HepG2 (cell line): ENCODE measurements at regions not wholly inside any gene's neighbourhood (a gene's known extent, or its start where the extent isn't known, plus 50 kb on each side); places are given as distances from the start of the nearest gene placed in this dataset.
A peak's percentile ranks its signal among the peaks of the same experiment; 100 is the strongest.

Experiments
- ERF ChIP-seq: IDR thresholded peaks from 2 replicates; pipeline ENCODE4 v1.6.1; 2018; ENCODE audit warnings: missing biosample characterization, missing genetic modification reagents
- FOXM1 ChIP-seq: sonication (generic); formaldehyde crosslinking; IDR thresholded peaks from 2 replicates; pipeline ENCODE4 v1.5.0; 2020; ENCODE audit warnings: missing genetic modification reagents
- HNRNPUL1 ChIP-seq: fragments of 200-400 bp; formaldehyde crosslinking; IDR thresholded peaks from 2 replicates; pipeline ENCODE4 v1.6.1; 2017; ENCODE audit warnings: low read depth, mild to moderate bottlenecking, low read length, moderate library complexity
- KAT7 ChIP-seq: IDR thresholded peaks from 2 replicates; pipeline ENCODE4 v1.6.1; 2018; ENCODE audit warnings: borderline replicate concordance, missing compliant biosample characterization
- KLF12 ChIP-seq: sonication (generic); formaldehyde crosslinking; IDR thresholded peaks from 2 replicates; pipeline ENCODE4 v1.4.0; 2020; ENCODE audit warnings: missing genetic modification reagents, borderline replicate concordance
- KMT2A ChIP-seq: sonication (generic); formaldehyde crosslinking; IDR thresholded peaks from 2 replicates; pipeline ENCODE4 v1.4.0; 2020; ENCODE audit warnings: missing genetic modification reagents
- NR2F1 ChIP-seq, 2 experiments: fragments of 450-650 bp in 1 of 2; formaldehyde crosslinking in 1 of 2; IDR thresholded peaks; 2 replicates each; pipeline versions ENCODE4 v1.5.0 to v1.6.1; 2016 to 2020; ENCODE audit warnings: mild to moderate bottlenecking in 1 of 2, missing compliant biosample characterization in 1 of 2, missing genetic modification reagents in 1 of 2, moderate library complexity in 1 of 2
- POGZ ChIP-seq: sonication (generic); formaldehyde crosslinking; IDR thresholded peaks from 2 replicates; pipeline ENCODE4 v1.4.0; 2020; ENCODE audit warnings: mild to moderate bottlenecking, missing genetic modification reagents
- TAF15 ChIP-seq: fragments of 200-400 bp; formaldehyde crosslinking; IDR thresholded peaks from one replicate; pipeline ENCODE4 v1.6.1; 2018; ENCODE audit warnings: mild to moderate bottlenecking, low read depth, low read length; ENCODE audit not compliant: poor library complexity, severe bottlenecking
- TBL1XR1 ChIP-seq: fragments of 150-350 bp; IDR thresholded peaks from 2 replicates; pipeline ENCODE4 v1.6.1; 2014; ENCODE audit warnings: borderline replicate concordance, low read length; ENCODE audit not compliant: partially characterized antibody
- TMF1 ChIP-seq: sonication (generic); formaldehyde crosslinking; IDR thresholded peaks from 2 replicates; pipeline ENCODE4 v1.8.1; 2022; ENCODE audit warnings: low read depth, missing genetic modification reagents
- ZNF263 ChIP-seq: sonication (generic); formaldehyde crosslinking; IDR thresholded peaks from 2 replicates; pipeline ENCODE4 v1.4.0; 2020; ENCODE audit warnings: missing genetic modification reagents
- ZNF274 ChIP-seq: sonication (generic); formaldehyde crosslinking; IDR thresholded peaks from 2 replicates; pipeline ENCODE4 v1.5.1; 2020; ENCODE audit warnings: mild to moderate bottlenecking, missing genetic modification reagents
- ZNF329 ChIP-seq: sonication (generic); formaldehyde crosslinking; IDR thresholded peaks from 2 replicates; pipeline ENCODE4 v1.9.0; 2021; ENCODE audit warnings: low read depth, mild to moderate bottlenecking, missing genetic modification reagents
- ZNF430 ChIP-seq: sonication (generic); formaldehyde crosslinking; IDR thresholded peaks from 2 replicates; pipeline ENCODE4 v1.9.0; 2021; ENCODE audit warnings: mild to moderate bottlenecking, missing genetic modification reagents
- ZNF773 ChIP-seq: sonication (generic); formaldehyde crosslinking; IDR thresholded peaks from 2 replicates; pipeline ENCODE4 v1.4.0; 2020; ENCODE audit warnings: missing genetic modification reagents, borderline replicate concordance
- ZNF878 ChIP-seq: sonication (generic); formaldehyde crosslinking; IDR thresholded peaks from 2 replicates; pipeline ENCODE4 v1.8.1; 2023; ENCODE audit warnings: mild to moderate bottlenecking, missing genetic modification reagents, moderate library complexity
- TF ChIP-seq, protein P1 (sequence below): sonication (generic); formaldehyde crosslinking; conservative IDR thresholded peaks from 2 replicates; pipeline ENCODE4 v1.8.0; 2022; ENCODE audit warnings: missing genetic modification reagents
- TF ChIP-seq, protein P2 (sequence below): sonication (generic); formaldehyde crosslinking; IDR thresholded peaks from 2 replicates; pipeline ENCODE4 v1.4.0; 2020; ENCODE audit warnings: missing genetic modification reagents, borderline replicate concordance
- TF ChIP-seq, protein P3 (sequence below): sonication (generic); formaldehyde crosslinking; IDR thresholded peaks from 2 replicates; pipeline ENCODE4 v1.5.0; 2020; ENCODE audit warnings: missing genetic modification reagents
- TF ChIP-seq, protein P4 (sequence below): sonication (generic); formaldehyde crosslinking; IDR thresholded peaks from 2 replicates; pipeline ENCODE4 v1.4.0; 2020; ENCODE audit warnings: missing genetic modification reagents

DNA sequence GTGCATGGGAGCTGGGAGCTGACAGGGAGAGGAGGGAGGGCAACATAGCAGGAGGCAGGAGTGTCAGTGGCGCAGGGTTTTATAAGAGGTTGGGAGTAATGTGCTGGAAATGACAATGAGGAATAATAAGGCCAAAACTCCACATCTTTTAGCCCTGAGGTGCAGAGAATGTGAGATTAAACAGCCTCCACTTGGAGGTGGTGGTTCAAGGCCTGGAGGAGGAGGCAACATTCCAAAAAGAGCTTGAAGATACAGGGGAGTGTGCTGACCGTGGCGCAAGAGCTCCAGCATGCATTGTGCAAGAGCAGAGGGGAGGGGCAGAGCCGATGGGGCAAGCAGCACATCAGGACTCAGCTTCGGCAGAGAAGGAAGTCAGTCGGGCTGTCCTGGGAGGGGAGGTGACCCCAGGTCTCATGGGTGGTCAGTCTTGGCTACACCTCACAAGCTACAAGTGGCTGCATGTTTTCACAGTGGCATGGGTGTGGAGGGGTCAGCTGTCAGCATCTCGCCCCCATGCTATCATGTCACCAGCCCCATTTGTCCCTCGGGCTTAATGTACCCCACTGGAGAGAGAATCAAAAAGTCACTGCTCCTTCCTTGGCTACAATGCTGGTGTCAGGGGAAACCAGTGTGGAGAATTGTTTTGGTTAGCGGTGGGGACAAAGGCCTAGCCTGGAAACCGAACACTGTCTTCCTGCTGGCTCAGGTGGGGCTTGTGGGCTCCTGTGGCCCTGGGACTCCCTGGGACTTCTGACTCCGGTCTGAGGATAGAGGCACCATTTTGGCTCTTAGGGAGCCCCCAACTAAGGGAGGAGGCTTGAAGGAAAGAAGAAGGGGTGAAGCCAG is 208.0 kb downstream of the ZFP36L2 start (continued):
- TF ChIP-seq, protein P1, sequence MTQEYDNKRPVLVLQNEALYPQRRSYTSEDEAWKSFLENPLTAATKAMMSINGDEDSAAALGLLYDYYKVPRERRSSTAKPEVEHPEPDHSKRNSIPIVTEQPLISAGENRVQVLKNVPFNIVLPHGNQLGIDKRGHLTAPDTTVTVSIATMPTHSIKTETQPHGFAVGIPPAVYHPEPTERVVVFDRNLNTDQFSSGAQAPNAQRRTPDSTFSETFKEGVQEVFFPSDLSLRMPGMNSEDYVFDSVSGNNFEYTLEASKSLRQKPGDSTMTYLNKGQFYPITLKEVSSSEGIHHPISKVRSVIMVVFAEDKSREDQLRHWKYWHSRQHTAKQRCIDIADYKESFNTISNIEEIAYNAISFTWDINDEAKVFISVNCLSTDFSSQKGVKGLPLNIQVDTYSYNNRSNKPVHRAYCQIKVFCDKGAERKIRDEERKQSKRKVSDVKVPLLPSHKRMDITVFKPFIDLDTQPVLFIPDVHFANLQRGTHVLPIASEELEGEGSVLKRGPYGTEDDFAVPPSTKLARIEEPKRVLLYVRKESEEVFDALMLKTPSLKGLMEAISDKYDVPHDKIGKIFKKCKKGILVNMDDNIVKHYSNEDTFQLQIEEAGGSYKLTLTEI (CRISPR knock-in tag) = no peak
- TF ChIP-seq ZNF878 (CRISPR knock-in tag) (no peak), POGZ (peak; percentile 78), KAT7 (CRISPR knock-in tag) (peak; percentile 94), NR2F1 (CRISPR knock-in tag; IDR thresholded peaks at IDR 0.05) (peak in 1 of 2 experiments; percentile 44; a peak in 1 of 4 replicates), KLF12 (no peak), ZNF430 (CRISPR knock-in tag) (peak; percentile 68; the same call in 1 of the 2 replicates), TMF1 (CRISPR knock-in tag) (0 out of 2 replicates have a peak, but pooled peaks have one; percentile 35), ERF (peak; percentile 79; the same call in 1 of the 2 replicates), TAF15 (no peak), TBL1XR1 (peak; percentile 50), KMT2A (peak; percentile 90), ZNF773 (CRISPR knock-in tag) (no peak), ZNF274 (peak; percentile 62), ZNF329 (CRISPR knock-in tag) (peak; percentile 70; the same call in 1 of the 2 replicates), ZNF263 (CRISPR knock-in tag) (no peak; the same call in 1 of the 2 replicates), FOXM1 (no peak), HNRNPUL1 (no peak)
- TF ChIP-seq, protein P2, sequence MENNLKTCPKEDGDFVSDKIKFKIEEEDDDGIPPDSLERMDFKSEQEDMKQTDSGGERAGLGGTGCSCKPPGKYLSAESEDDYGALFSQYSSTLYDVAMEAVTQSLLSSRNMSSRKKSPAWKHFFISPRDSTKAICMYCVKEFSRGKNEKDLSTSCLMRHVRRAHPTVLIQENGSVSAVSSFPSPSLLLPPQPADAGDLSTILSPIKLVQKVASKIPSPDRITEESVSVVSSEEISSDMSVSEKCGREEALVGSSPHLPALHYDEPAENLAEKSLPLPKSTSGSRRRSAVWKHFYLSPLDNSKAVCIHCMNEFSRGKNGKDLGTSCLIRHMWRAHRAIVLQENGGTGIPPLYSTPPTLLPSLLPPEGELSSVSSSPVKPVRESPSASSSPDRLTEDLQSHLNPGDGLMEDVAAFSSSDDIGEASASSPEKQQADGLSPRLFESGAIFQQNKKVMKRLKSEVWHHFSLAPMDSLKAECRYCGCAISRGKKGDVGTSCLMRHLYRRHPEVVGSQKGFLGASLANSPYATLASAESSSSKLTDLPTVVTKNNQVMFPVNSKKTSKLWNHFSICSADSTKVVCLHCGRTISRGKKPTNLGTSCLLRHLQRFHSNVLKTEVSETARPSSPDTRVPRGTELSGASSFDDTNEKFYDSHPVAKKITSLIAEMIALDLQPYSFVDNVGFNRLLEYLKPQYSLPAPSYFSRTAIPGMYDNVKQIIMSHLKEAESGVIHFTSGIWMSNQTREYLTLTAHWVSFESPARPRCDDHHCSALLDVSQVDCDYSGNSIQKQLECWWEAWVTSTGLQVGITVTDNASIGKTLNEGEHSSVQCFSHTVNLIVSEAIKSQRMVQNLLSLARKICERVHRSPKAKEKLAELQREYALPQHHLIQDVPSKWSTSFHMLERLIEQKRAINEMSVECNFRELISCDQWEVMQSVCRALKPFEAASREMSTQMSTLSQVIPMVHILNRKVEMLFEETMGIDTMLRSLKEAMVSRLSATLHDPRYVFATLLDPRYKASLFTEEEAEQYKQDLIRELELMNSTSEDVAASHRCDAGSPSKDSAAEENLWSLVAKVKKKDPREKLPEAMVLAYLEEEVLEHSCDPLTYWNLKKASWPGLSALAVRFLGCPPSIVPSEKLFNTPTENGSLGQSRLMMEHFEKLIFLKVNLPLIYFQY (CRISPR knock-in tag) = no peak
- TF ChIP-seq, protein P3, sequence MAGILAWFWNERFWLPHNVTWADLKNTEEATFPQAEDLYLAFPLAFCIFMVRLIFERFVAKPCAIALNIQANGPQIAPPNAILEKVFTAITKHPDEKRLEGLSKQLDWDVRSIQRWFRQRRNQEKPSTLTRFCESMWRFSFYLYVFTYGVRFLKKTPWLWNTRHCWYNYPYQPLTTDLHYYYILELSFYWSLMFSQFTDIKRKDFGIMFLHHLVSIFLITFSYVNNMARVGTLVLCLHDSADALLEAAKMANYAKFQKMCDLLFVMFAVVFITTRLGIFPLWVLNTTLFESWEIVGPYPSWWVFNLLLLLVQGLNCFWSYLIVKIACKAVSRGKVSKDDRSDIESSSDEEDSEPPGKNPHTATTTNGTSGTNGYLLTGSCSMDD (CRISPR knock-in tag) = no peak
- TF ChIP-seq, protein P4, sequence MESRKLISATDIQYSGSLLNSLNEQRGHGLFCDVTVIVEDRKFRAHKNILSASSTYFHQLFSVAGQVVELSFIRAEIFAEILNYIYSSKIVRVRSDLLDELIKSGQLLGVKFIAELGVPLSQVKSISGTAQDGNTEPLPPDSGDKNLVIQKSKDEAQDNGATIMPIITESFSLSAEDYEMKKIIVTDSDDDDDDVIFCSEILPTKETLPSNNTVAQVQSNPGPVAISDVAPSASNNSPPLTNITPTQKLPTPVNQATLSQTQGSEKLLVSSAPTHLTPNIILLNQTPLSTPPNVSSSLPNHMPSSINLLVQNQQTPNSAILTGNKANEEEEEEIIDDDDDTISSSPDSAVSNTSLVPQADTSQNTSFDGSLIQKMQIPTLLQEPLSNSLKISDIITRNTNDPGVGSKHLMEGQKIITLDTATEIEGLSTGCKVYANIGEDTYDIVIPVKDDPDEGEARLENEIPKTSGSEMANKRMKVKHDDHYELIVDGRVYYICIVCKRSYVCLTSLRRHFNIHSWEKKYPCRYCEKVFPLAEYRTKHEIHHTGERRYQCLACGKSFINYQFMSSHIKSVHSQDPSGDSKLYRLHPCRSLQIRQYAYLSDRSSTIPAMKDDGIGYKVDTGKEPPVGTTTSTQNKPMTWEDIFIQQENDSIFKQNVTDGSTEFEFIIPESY (CRISPR knock-in tag) = peak; percentile 85
